Fibroblast of skin of back (primary cell): ENCODE measurements at regions not wholly inside any gene's neighbourhood (a gene's known extent, or its start where the extent isn't known, plus 50 kb on each side); places are given as distances from the start of the nearest gene placed in this dataset.
"Not testable (repeated sequence)": the region's sequence is repeated elsewhere in the genome, so short reads cannot be mapped to it uniquely, and the experiment has no call there.

Source experiments
- DNase-seq: peaks from one replicate; pipeline ENCODE4 v3.0.0-alpha.2; 2013

GRCh38 chr4:169885893-169886292 is 128.1 kb upstream of the HPF1 start:
- DNase-seq, result no peak

DNA sequence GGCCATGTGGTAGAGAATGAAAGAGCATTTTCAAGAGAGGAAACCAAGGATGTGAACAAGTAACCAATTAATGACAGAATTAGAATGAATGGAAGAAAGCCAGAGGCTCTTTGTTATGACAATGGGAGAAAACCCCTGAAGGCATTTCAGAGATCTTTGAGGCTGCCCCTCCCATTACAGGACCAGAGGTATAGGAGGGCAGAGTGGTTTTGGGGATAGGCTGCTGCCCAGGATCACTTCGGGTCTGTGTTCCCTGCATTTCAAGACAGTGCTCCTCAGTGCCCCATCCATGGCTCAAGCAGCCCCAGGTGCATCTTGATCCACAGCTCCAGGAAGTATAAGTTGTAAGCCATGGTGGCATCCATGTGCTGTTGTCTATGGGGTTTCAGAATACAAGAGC is 124.0 kb upstream of the HPF1 start:
- DNase-seq, result no peak

DNA sequence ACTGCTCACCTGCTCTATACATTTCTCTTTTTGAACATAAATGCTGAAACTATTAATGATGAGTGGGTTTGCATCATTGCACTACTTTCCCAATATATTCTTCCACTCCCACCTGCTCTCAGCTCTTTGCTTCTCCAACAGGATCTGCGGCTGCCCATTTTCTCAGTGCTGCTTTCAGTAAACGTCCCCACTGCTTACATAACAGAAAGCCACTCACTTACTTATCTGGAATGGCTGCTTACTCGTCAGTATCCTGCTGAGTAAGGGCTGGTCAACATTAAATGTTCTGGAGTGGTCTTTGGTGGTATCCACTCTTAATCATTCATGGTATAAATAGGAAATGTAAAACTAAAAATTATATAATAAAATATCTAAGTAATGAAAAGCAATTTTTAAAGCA is 112.8 kb upstream of the HPF1 start:
- no peak for DNase-seq

DNA sequence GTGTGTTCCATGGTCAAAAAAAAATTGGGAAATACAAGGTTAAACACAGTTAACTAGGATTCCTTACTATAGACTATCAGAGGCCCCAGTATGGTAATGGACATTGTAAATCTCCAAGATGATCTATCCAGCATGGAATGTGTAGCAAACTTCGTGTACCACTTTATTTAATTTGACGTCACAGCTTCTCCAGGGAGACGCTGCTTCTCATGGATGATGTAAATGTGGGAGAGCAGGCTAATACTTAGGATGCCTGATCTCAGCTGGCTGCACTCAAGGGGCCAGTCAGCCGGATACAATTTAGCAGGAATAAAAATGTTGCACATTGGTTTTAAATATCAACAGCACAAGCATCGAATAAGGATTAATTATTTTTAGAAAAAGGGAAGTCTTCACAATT is 111.7 kb upstream of the HPF1 start:
- DNase-seq, result no peak

DNA sequence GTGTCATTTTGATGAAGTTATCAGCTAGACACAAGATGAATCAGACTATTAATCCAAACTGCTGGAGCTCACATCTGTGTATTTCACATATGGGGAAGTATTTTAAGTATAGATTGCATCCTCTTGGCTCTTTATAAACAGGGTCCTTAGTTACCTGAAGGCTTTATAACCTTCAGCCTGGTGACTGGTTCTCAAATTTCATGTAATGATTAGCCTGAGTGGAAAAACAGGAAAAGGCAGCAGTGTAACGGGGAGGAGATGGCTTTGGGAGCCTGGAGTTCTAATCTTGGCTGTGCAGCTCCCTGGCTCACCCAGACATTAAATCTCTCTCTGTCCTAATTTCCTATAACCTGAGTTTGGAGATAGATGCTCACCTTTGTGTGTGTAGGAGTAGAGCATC is 103.8 kb upstream of the HPF1 start:
- no peak for DNase-seq

GRCh38 chr4:169859366-169860216 is 101.8 kb upstream of the HPF1 start:
- DNase-seq, result no peak

- no peak for DNase-seq
These were observed 96.3 kb upstream of the HPF1 start for GRCh38 chr4:169854090-169854489.

GRCh38 chr4:169852481-169852880 is 94.7 kb upstream of the HPF1 start:
- DNase-seq, result no peak

DNA sequence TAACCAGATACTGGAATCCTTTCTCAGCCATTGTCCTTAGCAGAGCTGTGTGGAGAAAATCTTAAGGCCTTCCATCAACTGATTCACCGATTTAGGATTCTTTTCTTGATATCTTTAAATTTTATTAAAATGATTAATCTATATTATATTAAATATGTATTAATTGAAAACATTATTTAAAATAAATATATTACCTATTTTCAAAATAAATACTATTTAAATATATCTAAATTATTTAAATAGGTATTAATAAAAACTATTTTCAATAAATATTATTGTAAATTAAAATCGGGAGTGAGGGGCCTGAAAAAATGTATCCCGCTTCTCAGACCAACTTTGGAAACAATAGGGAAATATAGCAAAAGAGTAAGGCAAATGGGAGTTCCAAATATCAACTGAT is 94.0 kb upstream of the HPF1 start:
- no peak for DNase-seq

DNA sequence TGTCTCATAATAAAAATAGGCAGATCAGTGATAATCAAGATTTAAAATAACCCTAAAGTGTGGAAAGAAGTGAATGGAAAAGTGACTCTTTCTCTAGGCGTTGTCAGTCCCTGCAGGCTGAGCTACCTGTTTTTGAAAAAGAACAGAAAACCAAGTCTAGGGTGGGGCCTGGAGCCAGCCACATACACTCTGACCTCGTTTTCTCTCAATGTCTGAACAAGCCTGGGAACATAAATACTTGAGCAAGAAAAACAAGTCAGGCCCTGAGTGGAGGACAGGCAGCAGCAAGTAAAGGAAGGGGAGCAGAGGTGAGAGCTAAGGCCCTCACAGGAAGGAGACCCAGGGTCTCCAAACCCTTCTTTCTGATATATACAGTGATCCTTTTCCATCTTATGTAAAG is 91.7 kb upstream of the HPF1 start:
- DNase-seq, result no peak

DNA sequence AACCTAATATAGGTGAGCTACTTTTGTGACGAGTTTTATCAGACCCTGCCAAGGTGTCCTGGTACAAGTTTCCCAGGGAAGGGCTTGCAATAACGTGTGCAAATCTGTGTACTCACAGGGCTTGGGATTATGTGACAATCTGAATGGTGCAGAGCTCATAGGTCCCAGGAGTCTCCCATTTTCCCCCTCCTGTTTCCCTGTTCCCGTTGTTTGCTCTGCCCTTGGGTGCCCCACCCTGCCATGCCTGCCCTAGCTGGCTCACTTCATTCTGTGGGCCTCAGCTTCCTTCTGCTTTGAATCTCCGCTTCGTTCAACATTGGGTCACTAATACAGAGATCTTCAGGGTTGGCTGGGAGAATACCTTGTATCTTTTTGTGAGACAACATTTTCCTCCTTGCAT is 90.3 kb upstream of the HPF1 start:
- no peak for DNase-seq

- no peak for DNase-seq
These were observed 89.4 kb upstream of the HPF1 start for GRCh38 chr4:169847171-169847570.

- DNase-seq, result peak; percentile 37
These were observed 88.7 kb upstream of the HPF1 start for GRCh38 chr4:169846396-169846795.

DNA sequence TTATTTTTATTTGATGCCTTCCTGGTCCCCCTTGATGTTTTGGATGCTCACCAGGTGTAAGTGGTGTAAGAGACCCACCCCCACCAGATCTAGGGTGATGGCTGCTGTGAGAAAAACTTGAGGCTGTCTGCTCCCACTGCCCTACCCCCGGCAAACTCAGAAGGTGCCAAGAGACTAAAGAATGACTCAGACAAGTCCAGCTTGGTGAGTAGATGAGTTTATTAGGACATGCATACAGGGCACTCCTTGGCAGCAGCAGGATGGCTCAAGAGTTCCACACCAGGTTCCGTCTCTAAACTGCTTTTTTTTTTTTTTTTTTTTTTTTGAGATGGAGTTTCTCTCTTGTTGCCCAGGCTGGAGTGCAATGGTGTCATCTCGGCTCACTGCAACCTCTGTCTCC is 84.0 kb upstream of the HPF1 start:
- no peak for DNase-seq

DNA sequence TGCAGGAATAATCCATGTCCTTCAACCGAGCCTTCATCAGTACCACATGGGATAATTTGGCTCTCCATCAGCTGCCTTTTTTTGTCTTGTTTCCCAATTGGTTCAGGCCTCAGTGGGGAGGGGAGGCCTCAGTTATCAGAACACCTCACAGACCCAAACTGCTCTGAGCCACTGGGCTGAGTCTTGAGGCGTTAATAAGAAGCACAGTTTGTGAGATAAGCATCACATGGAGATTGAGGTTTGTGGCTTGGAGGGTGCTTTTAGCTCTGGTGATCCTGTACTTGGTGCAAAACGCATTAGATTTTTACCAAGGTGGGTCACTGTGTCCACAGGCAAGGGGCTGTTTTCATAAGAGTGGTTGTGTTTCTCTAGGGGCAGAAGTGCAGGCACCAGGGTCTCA is 82.8 kb upstream of the HPF1 start:
- DNase-seq, result no peak

DNA sequence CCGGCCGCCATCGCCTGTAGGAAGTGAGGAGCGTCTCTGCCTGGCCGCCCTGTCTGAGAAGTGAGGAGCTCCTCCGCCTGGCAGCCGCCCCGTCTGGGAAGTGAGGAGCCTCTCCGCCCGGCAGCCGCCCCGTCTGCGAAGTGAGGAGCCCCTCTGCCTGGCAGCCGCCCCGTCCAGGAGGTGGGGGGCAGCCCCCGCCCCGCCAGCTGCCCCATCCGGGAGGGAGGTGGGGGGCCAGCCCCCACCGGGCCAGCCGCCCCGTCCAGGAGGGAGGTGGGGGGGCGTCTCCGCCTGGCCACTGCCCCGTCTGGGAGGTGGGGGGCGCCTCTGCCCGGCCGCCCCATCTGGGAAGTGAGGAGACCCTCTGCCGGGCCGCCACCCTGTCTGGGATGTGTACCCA is 70.6 kb upstream of the HPF1 start:
- DNase-seq, result not testable (repeated sequence)

DNA sequence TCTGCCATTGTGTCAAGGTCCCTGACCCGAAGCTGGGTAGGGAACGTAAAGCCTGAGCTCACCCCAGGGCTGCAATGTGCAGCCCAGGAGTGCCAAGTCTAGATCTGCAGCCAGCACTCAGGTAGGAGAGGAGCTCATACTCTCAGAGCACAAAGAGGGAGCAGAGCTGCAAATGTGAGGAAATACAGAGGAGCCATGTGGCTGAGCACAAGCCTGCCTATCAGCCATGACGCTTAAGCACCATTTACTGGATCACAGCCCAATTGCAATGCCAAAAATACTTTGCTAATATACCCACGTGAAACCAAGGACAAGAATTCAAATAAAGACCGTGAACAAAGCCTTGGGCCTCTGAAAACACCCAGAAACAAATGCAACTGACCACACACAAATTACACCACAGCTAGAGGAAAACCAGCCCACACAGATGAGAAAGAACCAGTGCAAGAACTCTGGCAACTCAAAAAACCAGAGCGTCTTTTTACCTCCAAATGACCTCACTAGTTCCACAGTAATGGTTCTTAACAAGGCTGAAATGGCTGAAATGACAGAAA is 69.0 kb upstream of the HPF1 start:
- no peak for DNase-seq

GRCh38 chr4:169823685-169824084 is 65.9 kb upstream of the HPF1 start:
- DNase-seq, result peak; percentile 69

GRCh38 chr4:169821402-169821801 is 63.7 kb upstream of the HPF1 start:
- DNase-seq, result no peak

GRCh38 chr4:169818063-169818679 is 60.4 kb upstream of the HPF1 start:
- no peak for DNase-seq

DNA sequence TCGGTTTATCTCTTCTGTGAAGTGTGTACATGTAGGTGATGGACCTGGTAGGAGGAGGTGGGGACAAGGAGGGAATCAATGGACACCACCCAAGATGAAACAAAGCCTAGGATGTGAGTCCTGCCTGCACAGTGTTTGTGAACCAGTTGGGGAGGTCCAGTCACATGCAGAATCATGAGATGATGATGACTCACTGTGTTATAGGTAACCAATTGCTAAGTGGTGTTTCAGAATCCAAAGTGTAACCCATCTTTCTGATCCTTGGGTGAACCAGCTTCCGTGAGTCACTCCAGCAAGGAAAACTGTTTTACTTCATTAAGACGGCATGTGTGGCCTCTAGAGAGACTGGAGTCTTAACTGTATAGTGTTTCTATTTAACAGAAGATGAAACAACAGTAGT is 57.9 kb upstream of the HPF1 start:
- peak; percentile 13 for DNase-seq

GRCh38 chr4:169811476-169811875 is 53.7 kb upstream of the HPF1 start:
- peak; percentile 12 for DNase-seq

DNA sequence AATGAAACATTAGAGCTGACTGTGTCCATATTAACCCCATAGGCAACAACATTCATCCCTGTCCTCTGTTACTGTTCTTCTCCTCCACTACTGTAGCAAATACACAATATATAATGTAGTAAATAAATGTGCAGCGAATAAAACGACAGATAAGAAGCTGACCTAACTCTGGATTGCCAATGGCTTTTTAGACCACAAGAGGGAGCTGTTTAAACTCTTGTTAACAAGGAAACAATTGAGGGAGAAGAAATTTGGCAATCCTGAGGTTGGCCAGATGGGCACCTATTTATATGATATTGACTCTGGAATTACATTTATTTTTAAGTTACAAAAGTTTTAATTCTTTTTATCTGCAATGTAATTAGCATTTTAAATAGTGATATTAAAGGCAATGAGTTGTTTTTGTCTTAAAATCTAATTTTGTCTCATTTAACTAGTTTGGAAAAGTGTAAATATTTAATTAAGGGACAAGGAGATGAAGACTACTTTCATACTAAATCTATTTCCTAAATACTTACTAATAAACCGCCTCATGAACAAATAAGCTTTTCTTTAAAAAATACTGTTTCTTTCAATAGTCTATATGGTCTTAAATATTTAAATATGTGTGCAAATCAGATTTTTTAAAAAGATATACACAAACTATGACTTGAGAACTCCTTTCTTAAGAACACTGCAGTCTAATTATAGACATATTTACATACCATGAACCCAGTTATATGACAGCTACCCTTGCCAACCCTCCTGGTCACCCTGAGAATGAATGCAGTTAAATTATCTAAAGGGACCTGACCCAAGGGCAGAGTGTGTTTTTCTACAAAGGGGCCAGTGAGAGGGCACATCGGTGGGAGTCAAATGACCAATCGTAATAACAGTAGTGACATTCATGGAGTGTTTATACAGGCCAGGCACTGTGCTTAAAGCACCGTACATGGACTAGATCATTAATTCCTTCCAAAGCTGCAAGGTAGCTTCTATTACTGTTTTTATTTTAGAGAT is 52.9 kb upstream of the HPF1 start:
- peak; percentile 76 for DNase-seq
